HepG2 (cell line): ENCODE measurements at regions not wholly inside any gene's neighbourhood (a gene's known extent, or its start where the extent isn't known, plus 50 kb on each side); places are given as distances from the start of the nearest gene placed in this dataset.

Experiments
- CBFB ChIP-seq: sonication (generic); formaldehyde crosslinking; IDR thresholded peaks from 2 replicates; pipeline ENCODE4 v1.4.0; 2020; ENCODE audit warnings: missing genetic modification reagents
- CTCF ChIP-seq: sonication (generic); formaldehyde crosslinking; IDR thresholded peaks from 2 replicates; pipeline ENCODE4 v1.5.0; 2020; ENCODE audit warnings: mild to moderate bottlenecking, missing genetic modification reagents, moderate library complexity
- EEA1 ChIP-seq: sonication (generic); formaldehyde crosslinking; IDR thresholded peaks from 2 replicates; pipeline ENCODE4 v1.5.1; 2020; ENCODE audit warnings: mild to moderate bottlenecking, missing genetic modification reagents, borderline replicate concordance
- EP300 ChIP-seq, 3 experiments: sonication (generic) in 1 of 3; formaldehyde crosslinking in 1 of 3; IDR thresholded peaks; 2 replicates each; pipeline versions ENCODE4 v1.5.1 to v1.6.1; 2011 to 2020; ENCODE audit warnings: low read depth in 2 of 3, low read length in 2 of 3, borderline replicate concordance in 1 of 3, improper control_type of control experiment in 1 of 3, mild to moderate bottlenecking in 1 of 3, missing genetic modification reagents in 1 of 3, moderate library complexity in 1 of 3
- HMGXB4 ChIP-seq, 2 experiments: sonication (generic) in 1 of 2; formaldehyde crosslinking in 1 of 2; IDR thresholded peaks; 2 replicates each; pipeline versions ENCODE4 v1.4.0 to v1.6.1; 2018 to 2020; ENCODE audit warnings: missing genetic modification reagents in 2 of 2, borderline replicate concordance in 1 of 2, low read depth in 1 of 2, mild to moderate bottlenecking in 1 of 2, missing biosample characterization in 1 of 2
- IRF1 ChIP-seq: sonication (generic); formaldehyde crosslinking; IDR thresholded peaks from 2 replicates; pipeline ENCODE4 v1.4.0; 2020; ENCODE audit warnings: low read depth, mild to moderate bottlenecking, missing genetic modification reagents
- MAFF ChIP-seq: IDR thresholded peaks from 2 replicates; pipeline ENCODE4 v1.6.1; 2011; ENCODE audit warnings: low read depth, low read length, improper control_type of control experiment
- POLR2A ChIP-seq, 2 experiments: IDR thresholded peaks; 2 replicates each; pipeline ENCODE4 v1.6.1; 2011; ENCODE audit warnings: low read depth in 2 of 2, low read length in 2 of 2, mild to moderate bottlenecking in 1 of 2, moderate library complexity in 1 of 2; ENCODE audit not compliant: insufficient read depth in 1 of 2
- YY1 ChIP-seq: IDR thresholded peaks from 2 replicates; pipeline ENCODE4 v1.6.1; 2011; ENCODE audit warnings: low read length, low read depth, moderate library complexity, mild to moderate bottlenecking; ENCODE audit not compliant: insufficient read depth, insufficient replicate concordance
- ZC3H13 ChIP-seq: sonication (generic); formaldehyde crosslinking; IDR thresholded peaks from 2 replicates; pipeline ENCODE4 v1.8.1; 2023; ENCODE audit warnings: mild to moderate bottlenecking, missing genetic modification reagents, moderate library complexity
- ZNF580 ChIP-seq: IDR thresholded peaks from 2 replicates; pipeline ENCODE4 v1.6.1; 2016; ENCODE audit warnings: low read depth, borderline replicate concordance

- TF ChIP-seq HMGXB4 (CRISPR knock-in tag; IDR thresholded peaks at IDR 0.05; ENCODE audit: borderline replicate concordance in 1 of 2, low read depth in 1 of 2): no peak
- TF ChIP-seq CBFB (CRISPR knock-in tag): no peak
- no peak for TF ChIP-seq CTCF (CRISPR knock-in tag)
- no peak for TF ChIP-seq EP300 (IDR thresholded peaks at IDR 0.05; ENCODE audit: low read depth in 2 of 2, low read length in 2 of 2)
- no peak for TF ChIP-seq EP300 (CRISPR knock-in tag; IDR thresholded peaks at IDR 0.05; ENCODE audit: borderline replicate concordance)
- TF ChIP-seq ZNF580 (CRISPR knock-in tag): no peak
- no peak for TF ChIP-seq EEA1
- no peak for TF ChIP-seq IRF1 (CRISPR knock-in tag)
- TF ChIP-seq ZC3H13 (CRISPR knock-in tag): no peak
- no peak for TF ChIP-seq MAFF
- no peak for TF ChIP-seq POLR2A (IDR thresholded peaks at IDR 0.05; ENCODE audit: insufficient read depth in 1 of 2, low read depth in 2 of 2, low read length in 2 of 2)
- TF ChIP-seq YY1: no peak
Observed at GRCh38 chr2:239747274-239747673, 277.9 kb downstream of the NDUFA10 start.
